GM18520 (cell line): ENCODE measurements at regions not wholly inside any gene's neighbourhood (a gene's known extent, or its start where the extent isn't known, plus 50 kb on each side); places are given as distances from the start of the nearest gene placed in this dataset.

ENCODE experiments used
- ATAC-seq: cut with Tn5 transposase; IDR thresholded peaks from one replicate; pipeline ENCODE4 v1.9.1; 2021; ENCODE audit not compliant: unreplicated experiment

DNA sequence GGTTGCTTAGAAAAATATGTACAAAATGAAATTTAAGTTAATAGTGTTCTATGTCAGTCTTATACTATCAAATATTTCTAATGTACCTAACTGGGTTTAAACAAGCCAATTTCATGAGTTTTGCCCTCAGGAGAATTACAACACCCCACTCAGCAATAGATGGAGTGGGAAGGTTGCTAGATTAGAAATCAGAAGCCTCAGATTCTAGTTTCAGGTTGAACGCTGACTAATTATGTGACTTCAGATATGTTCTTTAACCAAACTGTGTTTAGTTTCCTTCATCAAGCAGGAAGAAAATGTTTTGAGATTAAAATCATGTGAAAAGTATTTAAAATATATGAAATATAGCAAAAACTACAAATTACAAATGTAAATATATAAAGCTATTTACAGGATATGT, 133.8 kb upstream of the KCNH7 start:
- no peak for ATAC-seq

- no peak for ATAC-seq
Observed at GRCh38 chr2:162968306-162968705, 129.7 kb upstream of the KCNH7 start.

- no peak for ATAC-seq
Observed at GRCh38 chr2:162967811-162968210, 129.2 kb upstream of the KCNH7 start.

GRCh38 chr2:162967147-162967546, 128.6 kb upstream of the KCNH7 start:
- no peak for ATAC-seq

DNA sequence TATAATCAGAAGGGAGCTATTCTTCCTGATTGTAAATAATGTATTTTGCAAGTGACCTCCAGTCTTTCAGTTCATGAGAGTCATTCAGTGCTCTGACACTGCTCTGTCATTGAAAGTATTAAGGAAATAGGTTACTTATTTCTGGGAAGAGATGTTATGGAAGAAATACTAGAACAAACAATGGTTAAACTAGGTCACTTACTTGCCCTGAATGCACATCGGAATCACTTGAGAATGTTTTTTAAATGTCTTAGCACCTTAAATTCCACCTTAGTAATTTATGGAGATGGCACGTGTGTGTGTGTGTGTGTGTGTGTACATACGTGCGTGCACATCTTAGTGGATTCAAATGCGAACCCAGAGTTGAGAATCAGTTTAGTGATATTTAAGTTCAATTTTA, 126.6 kb upstream of the KCNH7 start:
- no peak for ATAC-seq

GRCh38 chr2:162964513-162964912, 125.9 kb upstream of the KCNH7 start:
- ATAC-seq: no peak

- no peak for ATAC-seq
Observed at GRCh38 chr2:162963156-162963555, 124.6 kb upstream of the KCNH7 start.

DNA sequence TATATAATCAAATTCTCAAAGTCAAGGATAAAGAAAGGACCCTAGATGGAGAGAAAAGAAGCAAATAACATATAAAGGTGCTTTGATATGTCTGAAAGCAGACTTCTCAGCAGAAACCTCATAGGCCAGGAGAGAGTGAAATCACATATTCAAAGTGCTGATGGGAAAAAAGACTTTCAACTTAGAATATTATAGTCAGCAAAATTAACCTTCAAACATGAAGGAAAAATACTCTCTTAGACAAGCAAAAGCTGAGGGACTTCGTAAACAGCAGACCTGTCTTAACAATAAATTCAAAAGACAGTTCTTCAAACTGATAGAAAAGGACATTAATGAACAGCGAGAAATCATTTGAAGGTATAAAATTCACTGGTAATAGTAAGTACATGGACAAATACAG, 107.2 kb upstream of the KCNH7 start:
- ATAC-seq: no peak

DNA sequence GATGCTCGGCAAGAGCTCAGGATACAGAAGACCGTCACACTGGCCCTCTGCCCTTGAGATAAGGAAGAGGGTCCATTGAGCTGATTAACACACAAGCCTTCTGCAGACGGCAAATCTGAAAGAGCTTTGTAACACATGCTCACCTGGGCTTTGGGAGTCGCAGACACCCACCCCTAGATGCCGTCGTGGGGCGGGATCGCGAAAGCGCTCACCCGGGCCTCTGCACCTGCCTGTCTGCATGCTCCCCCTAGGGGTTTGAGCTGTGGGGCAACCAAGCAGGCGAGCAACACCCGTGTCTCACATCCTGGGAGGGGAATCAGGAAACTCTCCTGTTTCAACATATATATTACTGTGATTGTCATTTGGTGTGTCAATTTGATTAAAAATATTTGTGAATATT, 99.8 kb upstream of the KCNH7 start:
- no peak for ATAC-seq

GRCh38 chr2:162934191-162934590, 95.6 kb upstream of the KCNH7 start:
- ATAC-seq: no peak

GRCh38 chr2:162932416-162932815, 93.8 kb upstream of the KCNH7 start:
- ATAC-seq: no peak

DNA sequence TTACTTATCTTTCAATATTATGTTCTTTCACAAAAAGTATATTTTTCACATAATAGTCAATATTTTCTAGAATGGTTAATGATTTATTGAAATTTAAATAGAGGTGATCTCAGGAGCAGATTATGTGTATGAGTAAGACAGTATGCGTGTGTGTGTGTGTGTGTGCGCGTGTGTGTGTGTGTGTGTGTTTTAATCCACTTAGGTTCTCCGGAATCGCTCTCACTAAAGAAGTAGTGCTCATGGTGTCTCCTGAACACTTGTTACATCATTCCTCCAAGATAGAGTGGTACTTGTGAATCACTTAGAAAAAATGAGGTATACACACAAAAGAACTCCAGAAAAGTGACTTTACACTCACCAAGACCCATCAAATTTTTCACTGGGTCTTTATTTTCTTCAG, 91.0 kb upstream of the KCNH7 start:
- no peak for ATAC-seq

- no peak for ATAC-seq
Observed at GRCh38 chr2:162928356-162928755, 89.8 kb upstream of the KCNH7 start.

GRCh38 chr2:162926907-162927306, 88.3 kb upstream of the KCNH7 start:
- ATAC-seq: no peak

DNA sequence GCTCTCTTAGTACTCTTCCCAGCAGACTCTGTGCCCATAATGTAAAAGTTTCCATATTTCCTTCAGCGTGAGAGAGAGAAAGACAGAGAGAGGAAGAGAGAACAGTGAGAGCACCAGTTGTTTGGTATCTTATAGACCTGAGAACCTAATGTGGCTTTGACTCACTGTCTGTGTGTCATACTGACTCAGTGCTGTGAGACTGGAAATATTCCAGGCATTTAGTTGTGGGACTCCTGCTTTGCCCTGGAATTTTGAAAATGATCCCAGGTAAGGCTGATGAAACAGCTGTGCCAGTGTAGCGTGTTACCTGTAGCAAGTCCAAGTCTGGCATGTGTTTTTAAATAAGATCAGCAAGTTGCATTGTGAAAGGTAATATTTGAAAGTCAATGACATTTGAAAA, 87.9 kb upstream of the KCNH7 start:
- no peak for ATAC-seq

GRCh38 chr2:162925595-162925994, 87.0 kb upstream of the KCNH7 start:
- peak; percentile 38 for ATAC-seq

DNA sequence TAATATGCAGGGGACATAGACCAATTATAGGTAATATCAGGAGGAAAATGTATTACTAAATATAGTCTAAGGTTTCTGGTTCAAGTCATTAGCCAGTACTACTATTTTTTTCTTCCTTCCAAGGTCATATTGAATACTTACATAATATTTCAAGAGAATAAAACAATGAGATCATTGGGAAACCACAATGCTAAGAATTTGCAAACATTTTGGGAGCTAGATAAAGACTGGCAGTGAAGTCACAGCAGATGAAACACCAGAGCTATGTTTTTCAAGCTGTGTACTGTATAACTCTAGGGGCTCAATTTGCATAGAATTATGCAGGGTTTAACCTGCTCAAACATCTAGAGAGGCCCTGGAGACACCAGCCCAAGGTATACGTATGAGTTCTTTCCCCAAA, 80.5 kb upstream of the KCNH7 start:
- no peak for ATAC-seq

DNA sequence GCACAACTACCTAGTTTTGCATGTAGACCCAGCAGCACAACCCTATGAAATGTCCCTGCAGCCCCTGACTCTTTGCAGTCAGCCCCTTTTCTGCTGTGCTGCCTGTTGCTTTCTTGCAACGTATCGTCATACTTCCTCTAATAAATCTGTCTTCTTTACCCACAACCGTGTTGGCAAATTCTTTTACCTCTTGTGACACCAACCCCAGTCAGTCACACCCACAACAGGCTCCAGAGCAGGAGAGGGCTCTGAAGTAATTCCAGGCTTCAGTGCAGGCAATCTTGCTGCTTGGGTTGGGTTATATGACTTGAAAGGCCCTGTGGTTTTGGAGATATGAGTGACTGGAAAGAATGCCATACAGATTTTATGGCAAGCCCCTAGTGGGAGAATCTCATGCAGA, 79.1 kb upstream of the KCNH7 start:
- no peak for ATAC-seq

- no peak for ATAC-seq
Observed at GRCh38 chr2:162916286-162916801, 77.8 kb upstream of the KCNH7 start.

DNA sequence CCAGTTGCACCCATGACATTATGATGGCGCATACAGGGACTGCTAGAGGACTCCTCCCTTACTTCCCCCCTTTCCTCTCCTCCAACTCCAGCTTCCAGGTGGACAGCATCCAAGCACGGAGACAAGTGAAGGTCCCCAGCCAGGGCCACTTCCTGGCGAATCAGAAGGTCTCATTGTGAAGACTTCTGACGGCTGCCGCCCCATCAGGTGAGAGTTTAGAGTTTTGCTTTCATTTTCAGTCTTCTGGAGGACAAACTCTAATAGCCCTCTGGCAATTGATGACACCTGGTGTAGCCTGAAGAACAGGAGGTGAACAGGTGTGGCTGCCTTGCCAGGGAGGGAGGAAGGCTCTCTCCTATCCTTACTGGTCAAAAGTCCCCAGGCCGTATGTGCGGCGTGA, 77.3 kb upstream of the KCNH7 start:
- no peak for ATAC-seq

DNA sequence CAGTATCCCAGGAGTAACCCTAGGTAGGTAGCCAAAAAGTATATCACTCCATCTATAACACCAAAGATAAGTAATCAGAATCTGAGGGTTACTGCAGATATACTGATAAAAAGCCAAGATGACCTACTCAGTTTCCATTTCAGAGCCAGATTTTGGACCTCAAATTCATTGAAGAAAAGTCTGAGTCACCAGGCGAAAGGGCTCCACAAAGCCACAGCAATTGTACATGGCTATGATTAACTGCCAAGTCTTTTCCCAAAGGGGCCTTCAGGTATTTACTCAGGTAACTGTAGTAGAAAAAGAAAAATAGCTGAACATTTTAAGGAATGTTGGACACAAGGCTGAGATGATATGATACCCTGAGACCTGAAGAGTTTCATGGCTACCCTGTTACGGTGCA, 75.6 kb upstream of the KCNH7 start:
- no peak for ATAC-seq

DNA sequence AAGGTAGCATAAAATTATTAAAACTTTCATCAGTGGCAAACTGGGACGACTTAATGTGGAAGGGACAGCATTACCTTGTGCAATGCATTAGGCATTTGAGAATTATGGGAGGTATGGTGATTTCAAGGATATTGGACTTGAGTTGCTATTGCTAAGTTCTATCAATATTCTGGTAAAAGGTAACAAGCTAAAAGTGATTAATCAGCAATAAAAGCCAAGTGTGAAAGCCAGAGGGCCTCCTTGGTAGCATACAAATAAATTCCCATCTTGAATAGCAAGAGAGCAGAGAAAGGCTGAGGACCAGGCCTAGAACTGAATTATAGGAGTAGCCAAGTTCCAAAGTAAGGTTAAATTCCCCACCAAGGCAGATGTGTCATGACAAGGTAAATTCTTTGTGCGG, 74.2 kb upstream of the KCNH7 start:
- ATAC-seq: no peak

DNA sequence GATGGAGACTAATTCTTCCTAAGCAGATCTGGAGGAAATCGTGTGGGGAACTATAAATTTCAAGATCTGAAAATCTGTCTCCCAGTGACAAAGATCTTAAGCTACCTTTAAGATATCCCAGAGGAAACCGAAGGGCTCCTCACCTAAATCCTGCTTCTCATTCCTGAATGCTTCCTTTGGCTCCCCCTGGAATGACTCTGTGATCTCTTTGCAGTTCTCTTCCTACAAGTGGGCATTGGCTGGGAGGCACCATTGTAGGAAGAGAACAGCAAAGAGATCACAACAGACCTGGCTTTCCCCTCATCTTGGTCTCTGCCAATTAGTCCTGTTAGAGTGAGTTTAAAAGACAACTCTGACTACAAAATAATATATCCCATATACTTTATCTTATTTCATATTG, 70.0 kb upstream of the KCNH7 start:
- no peak for ATAC-seq
